B cell (primary cell): ENCODE measurements at regions not wholly inside any gene's neighbourhood (a gene's known extent, or its start where the extent isn't known, plus 50 kb on each side); places are given as distances from the start of the nearest gene placed in this dataset.

Experiments used
- CTCF ChIP-seq: fragments of 200-600 bp; IDR thresholded peaks from one replicate; pipeline ENCODE4 v1.8.0; 2022; ENCODE audit warnings: antibody characterized with exemption, mild to moderate bottlenecking
- EZH2 ChIP-seq: IDR thresholded peaks from 2 replicates; pipeline ENCODE4 v1.6.1; 2012; ENCODE audit warnings: borderline replicate concordance, low read depth, mild to moderate bottlenecking, moderate library complexity, low read length; ENCODE audit not compliant: insufficient read depth, poor library complexity, severe bottlenecking

GRCh38 chr18:37922162-37922561, 356.6 kb upstream of the CELF4 start:
- TF ChIP-seq EZH2 (no peak), CTCF (no peak)
